Testis (tissue), 2 donors: ENCODE measurements at regions not wholly inside any gene's neighbourhood (a gene's known extent, or its start where the extent isn't known, plus 50 kb on each side); places are given as distances from the start of the nearest gene placed in this dataset.

Source experiments
- DNase-seq: peaks from one replicate; pipeline ENCODE4 v3.0.0-alpha.2; 2019
- H3K27ac ChIP-seq, 2 donors: fragments of 200-600 bp; sonication (generic); one replicate each; pipeline ENCODE4 v1.5.1; 2019
- H3K27me3 ChIP-seq: fragments of 200-600 bp; sonication (generic); one replicate; pipeline ENCODE4 v1.5.1; 2019
- H3K36me3 ChIP-seq: fragments of 200-600 bp; sonication (generic); one replicate; pipeline ENCODE4 v1.5.1; 2017; ENCODE audit warnings: low read depth; ENCODE audit errors: missing control alignments
- H3K4me1 ChIP-seq: fragments of 200-600 bp; sonication (generic); one replicate; pipeline ENCODE4 v1.5.1; 2019
- H3K4me3 ChIP-seq, 2 donors: fragments of 200-600 bp; sonication (generic); one replicate each; pipeline ENCODE4 v1.5.1; 2017 to 2019
- H3K9me3 ChIP-seq: fragments of 200-600 bp; sonication (generic); one replicate; pipeline ENCODE4 v1.5.1; 2017
- POLR2A ChIP-seq: fragments of 450-650 bp; IDR thresholded peaks from one replicate; pipeline ENCODE4 v1.6.1; 2017; ENCODE audit warnings: antibody characterized with exemption, mild to moderate bottlenecking, moderate library complexity
- WGBS, 2 donors: methylation state at CpG; one replicate each; pipeline ENCODE4 v1.1.5; 2018; 5-methylcytosine and 5-hydroxymethylcytosine counted together
- intact Hi-C: fragments of 100-400 bp; cut with DNase I; formaldehyde crosslinking; loops from one replicate; pipeline ENCODE4 v1.15.1; 2023; ENCODE audit warnings: low total_unique reads
- TF ChIP-seq, protein P1 (sequence below), 3 experiments: fragments of 450-650 bp in 2 of 3; fragments of 200-600 bp in 1 of 3; sonication (generic) in 1 of 3; IDR thresholded peaks; one replicate each; pipeline ENCODE4 v1.5.1; 2016 to 2019; ENCODE audit warnings: antibody characterized with exemption in 3 of 3, mild to moderate bottlenecking in 2 of 3, moderate library complexity in 1 of 3

DNA sequence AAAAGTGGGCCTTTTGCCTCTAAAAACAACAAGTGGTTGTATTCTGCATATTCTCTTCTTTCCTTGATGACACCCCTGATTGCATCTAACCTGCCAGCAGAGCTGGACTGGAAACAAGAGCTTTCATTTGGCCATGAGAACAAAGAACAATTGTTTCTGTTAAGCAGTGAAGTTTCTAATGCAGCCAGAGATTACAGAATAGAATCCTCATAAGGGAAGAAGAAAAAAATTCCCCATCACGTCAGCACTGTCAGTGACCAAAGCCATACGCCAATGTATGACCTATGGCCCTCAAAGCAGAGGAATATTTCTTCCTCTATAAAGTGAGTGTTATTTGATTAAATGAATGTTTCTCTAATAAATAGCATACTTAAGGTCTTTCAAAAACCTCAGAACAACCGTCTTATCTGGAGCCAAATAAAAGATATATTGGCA, 529.1 kb upstream of the INTU start:
- WGBS, 2 donors: 56 to 63% methylated on average over 3 of the region's 3 CpGs
- H3K36me3 ChIP-seq: no peaks in the 10 kb centered on the region
- DNase-seq: peak; percentile 24
- TF ChIP-seq, protein P1, sequence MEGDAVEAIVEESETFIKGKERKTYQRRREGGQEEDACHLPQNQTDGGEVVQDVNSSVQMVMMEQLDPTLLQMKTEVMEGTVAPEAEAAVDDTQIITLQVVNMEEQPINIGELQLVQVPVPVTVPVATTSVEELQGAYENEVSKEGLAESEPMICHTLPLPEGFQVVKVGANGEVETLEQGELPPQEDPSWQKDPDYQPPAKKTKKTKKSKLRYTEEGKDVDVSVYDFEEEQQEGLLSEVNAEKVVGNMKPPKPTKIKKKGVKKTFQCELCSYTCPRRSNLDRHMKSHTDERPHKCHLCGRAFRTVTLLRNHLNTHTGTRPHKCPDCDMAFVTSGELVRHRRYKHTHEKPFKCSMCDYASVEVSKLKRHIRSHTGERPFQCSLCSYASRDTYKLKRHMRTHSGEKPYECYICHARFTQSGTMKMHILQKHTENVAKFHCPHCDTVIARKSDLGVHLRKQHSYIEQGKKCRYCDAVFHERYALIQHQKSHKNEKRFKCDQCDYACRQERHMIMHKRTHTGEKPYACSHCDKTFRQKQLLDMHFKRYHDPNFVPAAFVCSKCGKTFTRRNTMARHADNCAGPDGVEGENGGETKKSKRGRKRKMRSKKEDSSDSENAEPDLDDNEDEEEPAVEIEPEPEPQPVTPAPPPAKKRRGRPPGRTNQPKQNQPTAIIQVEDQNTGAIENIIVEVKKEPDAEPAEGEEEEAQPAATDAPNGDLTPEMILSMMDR (IDR thresholded peaks at IDR 0.05): no peak
- no peak for TF ChIP-seq POLR2A
- H3K27me3 ChIP-seq: no peaks in the 10 kb centered on the region
- H3K4me3 ChIP-seq: no peak overlapping the region
- no peaks in the 10 kb centered on the region for H3K4me1 ChIP-seq
- H3K9me3 ChIP-seq: no peaks in the 10 kb centered on the region
- no peak overlapping the region for H3K27ac ChIP-seq
- intact Hi-C loops: no loop called here

DNA sequence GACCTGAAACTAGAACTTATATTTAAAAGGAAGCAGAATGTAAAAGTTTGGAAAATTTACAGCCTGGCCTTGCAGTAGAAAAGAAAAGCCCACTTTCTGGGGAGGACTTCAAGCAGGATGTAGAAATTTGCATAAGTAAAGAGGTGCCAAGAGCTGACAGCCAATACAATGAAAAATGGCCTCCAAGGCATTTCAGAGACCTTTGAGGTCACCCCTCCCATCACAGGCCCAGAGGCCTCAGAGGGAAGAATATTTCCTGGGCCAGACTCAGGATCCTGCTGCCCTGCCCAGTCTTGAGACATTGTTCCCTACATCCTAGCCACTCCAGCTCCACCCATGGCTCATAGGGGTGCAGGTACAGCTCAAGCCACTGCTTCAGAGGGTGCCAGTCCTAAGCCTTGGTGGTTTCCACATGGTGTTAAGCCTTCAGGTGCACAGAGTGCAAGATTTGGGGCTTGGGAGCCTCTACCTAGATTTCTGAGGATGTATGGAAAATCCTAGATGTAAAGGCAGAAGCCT, 518.9 kb upstream of the INTU start:
- intact Hi-C loops: no loop called here
- Histone ChIP-seq H3K27ac (no peak overlapping the region), H3K9me3 (no peaks in the 10 kb centered on the region), H3K36me3 (no peaks in the 10 kb centered on the region), H3K4me3 (no peak overlapping the region), H3K27me3 (no peaks in the 10 kb centered on the region), H3K4me1 (no peaks in the 10 kb centered on the region)
- TF ChIP-seq, protein P1 (IDR thresholded peaks at IDR 0.05): no peak
- TF ChIP-seq POLR2A: no peak
- no peak for DNase-seq

DNA sequence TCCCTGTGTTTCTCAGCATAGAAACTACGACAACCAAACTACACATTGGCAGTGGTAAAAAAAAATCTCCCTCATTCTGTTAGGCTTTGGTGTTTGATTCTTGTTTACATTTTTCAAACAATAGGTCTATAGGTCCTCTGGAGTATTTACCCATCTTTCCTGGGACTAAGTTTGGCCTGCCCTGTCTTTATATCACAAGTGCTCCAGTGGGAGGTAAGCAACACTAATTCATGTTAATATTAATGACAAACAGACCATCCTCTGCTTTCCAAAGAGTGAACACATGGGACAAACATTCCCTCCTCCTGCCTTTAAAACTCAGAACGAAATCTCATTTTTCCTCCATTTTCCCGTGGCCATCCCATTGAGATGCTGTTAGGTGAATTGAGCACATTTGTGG, 514.1 kb upstream of the INTU start:
- Histone ChIP-seq H3K27me3 (no peaks in the 10 kb centered on the region), H3K4me1 (no peaks in the 10 kb centered on the region), H3K4me3 (no peak overlapping the region), H3K36me3 (no peaks in the 10 kb centered on the region), H3K27ac (no peak overlapping the region), H3K9me3 (no peaks in the 10 kb centered on the region)
- WGBS, 2 donors: 64 to 69% methylated on average over 3 of the region's 3 CpGs
- TF ChIP-seq POLR2A: no peak
- TF ChIP-seq, protein P1 (IDR thresholded peaks at IDR 0.05): no peak
- DNase-seq: no peak
- intact Hi-C loops: no loop called here

DNA sequence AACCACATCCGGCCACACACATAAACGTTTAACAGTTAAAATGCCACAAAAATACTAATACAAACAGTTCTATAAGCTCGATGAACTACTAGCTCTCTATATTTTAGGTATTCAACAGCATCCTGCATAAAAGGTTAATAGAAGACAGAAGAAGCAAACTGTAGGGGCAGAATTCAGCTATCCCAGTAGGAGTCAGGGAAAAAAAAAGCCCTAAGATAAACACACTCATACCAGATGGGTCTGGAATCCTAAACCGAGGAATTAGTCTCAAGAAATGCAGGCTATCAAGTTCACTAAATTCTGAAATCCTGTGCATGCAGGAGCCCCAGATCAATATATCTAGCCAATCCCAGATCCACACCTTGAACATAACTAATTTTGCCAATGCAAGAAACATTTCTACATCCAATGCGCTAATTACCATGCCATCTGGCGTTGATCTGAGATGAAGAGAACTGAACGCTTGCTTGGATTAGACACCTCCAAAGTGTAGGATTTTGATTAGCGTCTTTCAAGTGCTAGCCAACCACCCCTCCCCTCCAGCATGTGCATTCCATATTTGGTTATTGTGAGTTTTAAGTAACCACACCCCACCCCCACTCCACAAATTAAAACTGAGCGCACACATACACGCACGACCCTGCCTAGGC, 512.2 kb upstream of the INTU start:
- Histone ChIP-seq H3K4me1 (no peaks in the 10 kb centered on the region), H3K36me3 (no peaks in the 10 kb centered on the region), H3K9me3 (no peaks in the 10 kb centered on the region), H3K27ac (no peak overlapping the region), H3K27me3 (no peaks in the 10 kb centered on the region), H3K4me3 (no peak overlapping the region)
- WGBS, 2 donors: 82 to 85% methylated on average over 11 of the region's 11 CpGs
- no peak for DNase-seq
- intact Hi-C loops: no loop called here
- TF ChIP-seq, protein P1 (IDR thresholded peaks at IDR 0.05): no peak
- no peak for TF ChIP-seq POLR2A

DNA sequence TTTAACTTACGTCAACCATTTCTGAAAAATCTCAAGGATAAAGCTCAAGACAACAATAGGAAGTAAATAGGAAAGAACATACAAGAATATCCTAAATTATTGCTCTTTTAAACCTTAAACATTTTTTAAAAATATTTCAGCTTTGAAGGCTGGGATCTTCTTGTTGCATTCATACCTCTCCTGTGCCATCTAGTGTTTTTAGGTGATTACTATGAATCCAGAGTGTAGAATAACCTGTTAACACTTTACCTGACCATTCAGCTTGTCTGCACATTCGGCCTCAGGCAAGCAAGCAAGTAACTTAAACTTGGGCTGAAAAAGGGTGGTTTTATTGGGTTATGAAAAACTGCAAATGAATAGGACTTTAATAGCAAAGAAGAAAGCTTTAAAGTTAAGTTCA, 507.8 kb upstream of the INTU start:
- Histone ChIP-seq H3K36me3 (no peaks in the 10 kb centered on the region), H3K27me3 (no peaks in the 10 kb centered on the region), H3K4me3 (no peak overlapping the region), H3K9me3 (no peaks in the 10 kb centered on the region), H3K27ac (no peak overlapping the region), H3K4me1 (no peaks in the 10 kb centered on the region)
- intact Hi-C loops: no loop called here
- TF ChIP-seq, protein P1 (IDR thresholded peaks at IDR 0.05): no peak
- TF ChIP-seq POLR2A: no peak
- 80 to 88% methylated on average over 2 of the region's 2 CpGs for WGBS, 2 donors
- DNase-seq: no peak
